NT2/D1 (cell line): ENCODE measurements at regions not wholly inside any gene's neighbourhood (a gene's known extent, or its start where the extent isn't known, plus 50 kb on each side); places are given as distances from the start of the nearest gene placed in this dataset.

Source experiments
- YY1 ChIP-seq: IDR thresholded peaks from 2 replicates; pipeline ENCODE4 v1.6.1; 2011; ENCODE audit not compliant: insufficient read length, insufficient read depth
- ZNF274 ChIP-seq: IDR thresholded peaks from 2 replicates; pipeline ENCODE4 v1.6.1; 2011; ENCODE audit warnings: mild to moderate bottlenecking, low read depth, low read length

- no peak for TF ChIP-seq ZNF274
- TF ChIP-seq YY1 = no peak
Observed at GRCh38 chr16:85176541-85177447, 64.5 kb upstream of the CIBAR2 start.
